Neuronal stem cell (in vitro differentiated cells): ENCODE measurements at regions not wholly inside any gene's neighbourhood (a gene's known extent, or its start where the extent isn't known, plus 50 kb on each side); places are given as distances from the start of the nearest gene placed in this dataset.

Experiments
- DNase-seq: peaks from one replicate; pipeline ENCODE4 v3.0.0-alpha.2; 2013; ENCODE audit warnings: low spot score
- H2AFZ ChIP-seq: one replicate; pipeline ENCODE4 v1.6.1; 2013; ENCODE audit warnings: mild to moderate bottlenecking, low read length, inconsistent platforms
- H2AK5ac ChIP-seq: 2 replicates; pipeline ENCODE4 v1.6.1; 2013; ENCODE audit warnings: low read depth, mild to moderate bottlenecking, inconsistent platforms, low read length, moderate library complexity, mixed read lengths
- H2BK120ac ChIP-seq: 2 replicates; pipeline ENCODE4 v1.6.1; 2013; ENCODE audit warnings: low read depth, mild to moderate bottlenecking, inconsistent platforms, low read length, moderate library complexity, mixed read lengths
- H2BK12ac ChIP-seq: one replicate; pipeline ENCODE4 v1.6.1; 2013; ENCODE audit warnings: low read length, inconsistent platforms
- H2BK15ac ChIP-seq: 2 replicates; pipeline ENCODE4 v1.6.1; 2013; ENCODE audit warnings: mild to moderate bottlenecking, low read length, inconsistent platforms, mixed read lengths
- H2BK5ac ChIP-seq: one replicate; pipeline ENCODE4 v1.6.1; 2013; ENCODE audit warnings: inconsistent platforms, mild to moderate bottlenecking, low read length, moderate library complexity
- H3K14ac ChIP-seq: one replicate; pipeline ENCODE4 v1.6.1; 2013; ENCODE audit warnings: low read length, inconsistent platforms
- H3K18ac ChIP-seq: 2 replicates; pipeline ENCODE4 v1.6.1; 2013; ENCODE audit warnings: low read length, inconsistent platforms
- H3K23ac ChIP-seq: 2 replicates; pipeline ENCODE4 v1.6.1; 2013; ENCODE audit warnings: low read depth, mild to moderate bottlenecking, mixed read lengths, low read length, inconsistent platforms; ENCODE audit not compliant: poor library complexity
- H3K27ac ChIP-seq: replicated peaks from 3 replicates; pipeline ENCODE4 v1.5.1; 2013; ENCODE audit warnings: low read length, inconsistent platforms
- H3K27me3 ChIP-seq, 3 experiments: 2 replicates each; pipeline ENCODE4 v1.6.1; 2013; ENCODE audit warnings: low read length in 3 of 3, mild to moderate bottlenecking in 2 of 3, inconsistent platforms in 1 of 3, low read depth in 1 of 3, mixed read lengths in 1 of 3, moderate library complexity in 1 of 3; ENCODE audit not compliant: control insufficient read depth in 3 of 3, insufficient read depth in 3 of 3
- H3K36me3 ChIP-seq, 2 donors: replicated peaks in 1 of 2; 2 replicates each; pipeline ENCODE4 v1.6.1; 2013; ENCODE audit warnings: low read length in 2 of 2; ENCODE audit not compliant: control insufficient read depth in 2 of 2, insufficient read depth in 2 of 2
- H3K4ac ChIP-seq: 2 replicates; pipeline ENCODE4 v1.6.1; 2013; ENCODE audit warnings: inconsistent platforms, mild to moderate bottlenecking, low read length, moderate library complexity
- H3K4me1 ChIP-seq, 2 donors: 1 replicate in 1 of 2; 2 replicates in 1 of 2; pipeline ENCODE4 v1.6.1; 2013; ENCODE audit warnings: low read length in 2 of 2, low read depth in 1 of 2; ENCODE audit not compliant: control insufficient read depth in 2 of 2, insufficient read depth in 1 of 2
- H3K4me2 ChIP-seq: one replicate; pipeline ENCODE4 v1.6.1; 2013; ENCODE audit warnings: mild to moderate bottlenecking, low read length, inconsistent platforms; ENCODE audit not compliant: insufficient read depth, poor library complexity, severe bottlenecking
- H3K4me3 ChIP-seq, 2 donors: 2 replicates each; pipeline ENCODE4 v1.5.1; 2013; ENCODE audit warnings: low read length in 2 of 2, mild to moderate bottlenecking in 2 of 2, inconsistent platforms in 1 of 2, moderate library complexity in 1 of 2
- H3K79me1 ChIP-seq: one replicate; pipeline ENCODE4 v1.6.1; 2013; ENCODE audit warnings: low read depth, mild to moderate bottlenecking, inconsistent platforms, low read length, moderate library complexity
- H3K9ac ChIP-seq: one replicate; pipeline ENCODE4 v1.6.1; 2013; ENCODE audit warnings: mild to moderate bottlenecking, low read depth, low read length, inconsistent platforms; ENCODE audit not compliant: poor library complexity
- H3K9me3 ChIP-seq, 2 donors: replicated peaks in 1 of 2; 2 replicates each; pipeline versions ENCODE3 to v1.6.1; 2013; ENCODE audit warnings: low read length in 2 of 2, mild to moderate bottlenecking in 2 of 2, inconsistent platforms in 1 of 2, low read depth in 1 of 2, mixed read lengths in 1 of 2, moderate library complexity in 1 of 2; ENCODE audit not compliant: control insufficient read depth in 2 of 2, insufficient read depth in 1 of 2
- H4K8ac ChIP-seq: one replicate; pipeline ENCODE4 v1.6.1; 2013; ENCODE audit warnings: low read depth, mild to moderate bottlenecking, inconsistent platforms, low read length, moderate library complexity
- H4K91ac ChIP-seq: one replicate; pipeline ENCODE4 v1.6.1; 2013; ENCODE audit warnings: low read length, low read depth, mild to moderate bottlenecking, inconsistent platforms; ENCODE audit not compliant: poor library complexity
- WGBS, 2 donors: extraction: QIAGEN DNeasy Blood & Tissue Kit; methylation state at CpG; one replicate each; pipeline ENCODE4 v1.1.7; 2013; ENCODE audit warnings: missing lambda C conversion rate in 2 of 2, mixed read lengths in 1 of 2; ENCODE audit not compliant: insufficient read length in 2 of 2, insufficient replicate concordance in 1 of 2; ENCODE audit errors: extremely low coverage in 2 of 2; 5-methylcytosine and 5-hydroxymethylcytosine counted together

DNA sequence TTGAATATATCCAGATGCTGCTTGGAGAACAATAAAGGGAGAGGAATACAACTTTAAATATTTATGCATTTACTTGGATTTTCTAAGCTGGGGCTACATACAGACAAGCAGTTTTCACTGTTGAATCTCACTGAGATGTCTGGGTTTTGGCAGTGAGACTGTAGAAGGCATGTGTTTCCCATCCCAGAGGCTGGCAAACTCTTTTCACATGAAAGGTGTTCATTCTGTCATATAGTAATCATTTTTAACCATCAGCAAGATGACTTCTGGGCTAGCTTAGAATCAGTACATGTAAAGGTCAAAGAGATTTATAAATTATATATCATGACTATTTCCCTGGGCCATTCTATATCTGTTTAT is 218.7 kb upstream of the SGO1 start:
- Histone ChIP-seq H3K23ac (no peak overlapping the region), H2BK5ac (no peak overlapping the region), H3K9ac (no peak overlapping the region), H3K36me3 (no peaks in the 10 kb centered on the region), H4K91ac (no peak overlapping the region), H2BK120ac (no peak overlapping the region), H3K4me3 (no peak overlapping the region), H3K4ac (no peak overlapping the region), H3K18ac (no peak overlapping the region), H3K79me1 (no peaks in the 10 kb centered on the region), H2AK5ac (no peak overlapping the region), H3K9me3 (no peaks in the 10 kb centered on the region), H3K14ac (no peak overlapping the region), H3K27me3 (peaks cover 0 to 42% (median 0%) of the 10 kb centered on the region in 3 experiments), H2AFZ (no peak overlapping the region), H2BK12ac (no peak overlapping the region), H3K4me1 (peaks cover 0 to 4% of the 10 kb centered on the region in 2 donors), H3K4me2 (no peak overlapping the region), H3K27ac (no peak overlapping the region), H2BK15ac (no peak overlapping the region), H4K8ac (no peak overlapping the region)
- no peak for DNase-seq

DNA sequence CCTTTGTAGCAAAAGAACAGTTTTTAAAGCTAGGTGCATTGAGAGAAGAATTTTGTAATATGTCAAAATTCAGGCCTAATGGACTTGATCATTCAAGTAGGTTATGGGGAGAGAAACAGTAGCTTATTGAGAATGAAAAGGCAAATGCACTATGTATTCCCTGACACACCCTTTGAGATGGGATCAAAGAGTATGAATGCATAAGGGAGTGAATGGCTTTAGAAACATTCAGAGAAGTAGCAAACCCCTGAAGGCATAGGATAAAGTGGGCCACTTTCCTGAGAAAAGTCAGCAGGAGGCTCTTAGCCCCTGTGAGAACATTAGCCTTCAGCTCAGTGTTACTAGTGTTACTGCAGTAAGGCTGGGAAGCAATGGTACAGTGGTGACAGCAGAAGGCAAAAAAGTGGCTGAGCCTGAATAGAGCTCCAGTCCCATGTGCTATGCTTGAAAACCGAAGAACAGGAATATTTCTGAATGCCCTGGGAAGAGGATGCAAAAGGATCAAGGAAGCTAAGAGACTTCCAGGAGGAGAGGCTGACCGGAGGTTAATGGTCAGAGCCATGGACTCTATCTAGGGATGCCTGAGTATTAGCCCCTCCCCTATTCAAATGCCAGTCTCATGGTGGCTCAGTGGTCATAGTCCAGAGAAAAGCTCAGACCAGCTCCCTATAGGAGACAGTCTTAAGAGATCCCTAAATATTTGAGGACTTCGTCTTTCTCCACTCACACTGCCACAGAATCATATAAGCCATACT is 218.2 kb upstream of the SGO1 start:
- no CpG with 5 or more reads among the region's 3 CpGs for WGBS, 2 donors
- H3K4ac ChIP-seq, result no peak overlapping the region
- H3K18ac ChIP-seq, result no peak overlapping the region
- no peak overlapping the region for H3K4me2 ChIP-seq
- no peaks in the 10 kb centered on the region for H3K36me3 ChIP-seq
- no peak overlapping the region for H3K27ac ChIP-seq
- H4K91ac ChIP-seq, result no peak overlapping the region
- H2BK120ac ChIP-seq, result no peak overlapping the region
- peaks cover 0 to 47% (median 0%) of the 10 kb centered on the region in 3 experiments for H3K27me3 ChIP-seq
- H3K9ac ChIP-seq, result no peak overlapping the region
- H3K23ac ChIP-seq, result no peak overlapping the region
- no peak overlapping the region for H3K4me3 ChIP-seq
- no peaks in the 10 kb centered on the region for H3K79me1 ChIP-seq
- no peak overlapping the region for H2AK5ac ChIP-seq
- H3K9me3 ChIP-seq, result no peaks in the 10 kb centered on the region
- H2BK12ac ChIP-seq, result no peak overlapping the region
- no peak overlapping the region for H2BK5ac ChIP-seq
- no peak for DNase-seq
- no peak overlapping the region for H3K14ac ChIP-seq
- peaks cover 0 to 4% of the 10 kb centered on the region in 2 donors for H3K4me1 ChIP-seq
- no peak overlapping the region for H2BK15ac ChIP-seq
- no peak overlapping the region for H2AFZ ChIP-seq
- no peak overlapping the region for H4K8ac ChIP-seq

GRCh38 chr3:20401253-20401652 is 215.2 kb upstream of the SGO1 start:
- H3K36me3 ChIP-seq, result no peaks in the 10 kb centered on the region
- H3K4ac ChIP-seq, result no peak overlapping the region
- no peak overlapping the region for H2AK5ac ChIP-seq
- no peak overlapping the region for H2BK5ac ChIP-seq
- no peak overlapping the region for H3K4me2 ChIP-seq
- no peak overlapping the region for H3K18ac ChIP-seq
- no peak overlapping the region for H3K9ac ChIP-seq
- no peak overlapping the region for H2AFZ ChIP-seq
- no peak overlapping the region for H4K91ac ChIP-seq
- no peak overlapping the region for H2BK120ac ChIP-seq
- peaks cover 0 to 3% of the 10 kb centered on the region in 2 donors for H3K4me1 ChIP-seq
- H2BK12ac ChIP-seq, result no peak overlapping the region
- H3K27ac ChIP-seq, result no peak overlapping the region
- WGBS, 2 donors, result no CpG with 5 or more reads among the region's 4 CpGs
- DNase-seq, result no peak
- H3K9me3 ChIP-seq, result no peaks in the 10 kb centered on the region
- no peak overlapping the region for H4K8ac ChIP-seq
- H3K79me1 ChIP-seq, result no peaks in the 10 kb centered on the region
- H3K23ac ChIP-seq, result no peak overlapping the region
- H2BK15ac ChIP-seq, result no peak overlapping the region
- no peak overlapping the region for H3K4me3 ChIP-seq
- H3K14ac ChIP-seq, result no peak overlapping the region
- peaks cover 0 to 46% (median 0%) of the 10 kb centered on the region in 3 experiments for H3K27me3 ChIP-seq

DNA sequence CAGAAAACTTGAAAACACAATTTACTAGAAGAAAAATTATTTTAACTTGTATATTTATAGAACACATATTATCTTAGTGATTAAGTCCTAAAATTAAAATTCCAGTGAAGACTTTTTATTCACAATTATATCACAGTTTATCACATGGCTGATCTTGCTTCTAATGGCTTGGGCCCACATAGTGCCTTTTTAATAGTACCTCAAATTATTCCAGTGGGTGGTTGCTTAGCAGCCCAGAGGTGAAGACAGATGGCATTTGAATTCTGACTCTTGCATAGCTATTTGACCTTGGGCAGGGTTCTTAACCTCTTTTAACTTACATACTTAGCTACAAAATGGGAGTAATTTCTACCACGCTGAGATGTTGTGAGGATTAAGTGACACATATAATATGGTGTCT is 214.7 kb upstream of the SGO1 start:
- Histone ChIP-seq H3K18ac (no peak overlapping the region), H2AK5ac (no peak overlapping the region)
- no CpG with 5 or more reads among the region's 1 CpG for WGBS, 2 donors

More for the DNA sequence above, 214.7 kb upstream of the SGO1 start:
- Histone ChIP-seq H3K9me3 (no peaks in the 10 kb centered on the region), H3K23ac (no peak overlapping the region), H3K4me3 (no peak overlapping the region), H2BK5ac (no peak overlapping the region), H3K9ac (no peak overlapping the region), H3K4me2 (no peak overlapping the region), H3K27me3 (peaks cover 0 to 47% (median 0%) of the 10 kb centered on the region in 3 experiments), H2BK15ac (no peak overlapping the region), H4K8ac (no peak overlapping the region), H4K91ac (no peak overlapping the region), H3K4me1 (peaks cover 0 to 3% of the 10 kb centered on the region in 2 donors), H3K79me1 (no peaks in the 10 kb centered on the region), H2BK120ac (no peak overlapping the region), H3K14ac (no peak overlapping the region), H2BK12ac (no peak overlapping the region), H3K36me3 (no peaks in the 10 kb centered on the region), H3K4ac (no peak overlapping the region), H2AFZ (no peak overlapping the region), H3K27ac (no peak overlapping the region)
- DNase-seq, result no peak
